GM18870 (cell line): ENCODE measurements at regions not wholly inside any gene's neighbourhood (a gene's known extent, or its start where the extent isn't known, plus 50 kb on each side); places are given as distances from the start of the nearest gene placed in this dataset.
"Not testable (repeated sequence)": the region's sequence is repeated elsewhere in the genome, so short reads cannot be mapped to it uniquely, and the experiment has no call there.

Experiments used
- ATAC-seq: cut with Tn5 transposase; IDR thresholded peaks from one replicate; pipeline ENCODE4 v1.9.1; 2021; ENCODE audit warnings: moderate library complexity; ENCODE audit not compliant: unreplicated experiment

DNA sequence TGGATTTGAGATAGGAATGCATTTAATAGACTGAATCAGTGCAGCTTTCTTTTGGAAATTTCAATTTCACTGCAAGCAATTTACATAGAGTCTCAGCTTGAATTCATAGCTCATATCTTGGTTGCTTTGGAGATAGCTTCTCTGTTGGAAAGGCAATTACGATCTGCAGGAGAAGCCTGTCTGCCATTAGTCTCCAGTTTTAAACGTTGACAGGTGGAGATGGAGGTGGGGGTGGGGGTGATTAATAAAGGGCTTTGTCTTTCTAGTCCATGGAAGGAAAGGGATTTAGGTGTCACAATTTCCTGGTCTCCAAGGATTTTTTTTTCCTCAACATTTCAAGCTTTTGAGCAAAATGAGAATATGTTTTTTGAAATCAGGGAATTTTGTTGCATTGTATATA, 184.7 kb downstream of the CARTPT start:
- no peak for ATAC-seq

DNA sequence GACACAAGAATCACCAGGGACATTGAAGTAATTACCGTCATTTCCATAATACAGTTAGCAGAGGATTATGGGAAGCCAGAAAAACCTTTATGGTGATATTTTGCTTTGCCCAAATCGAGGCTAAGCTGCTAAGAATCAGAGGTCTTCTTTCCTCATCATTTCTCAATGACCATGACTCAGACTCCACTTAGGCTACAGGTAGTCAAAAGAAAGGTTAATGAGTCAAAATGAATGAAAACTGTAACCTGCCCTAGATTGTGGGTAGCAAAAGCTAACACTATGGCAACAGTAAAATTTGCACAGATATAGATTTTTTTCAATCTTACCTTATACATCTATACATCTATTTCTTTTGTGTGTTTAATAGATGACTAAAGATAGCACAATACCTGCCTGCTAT, 185.8 kb downstream of the CARTPT start:
- ATAC-seq = no peak

DNA sequence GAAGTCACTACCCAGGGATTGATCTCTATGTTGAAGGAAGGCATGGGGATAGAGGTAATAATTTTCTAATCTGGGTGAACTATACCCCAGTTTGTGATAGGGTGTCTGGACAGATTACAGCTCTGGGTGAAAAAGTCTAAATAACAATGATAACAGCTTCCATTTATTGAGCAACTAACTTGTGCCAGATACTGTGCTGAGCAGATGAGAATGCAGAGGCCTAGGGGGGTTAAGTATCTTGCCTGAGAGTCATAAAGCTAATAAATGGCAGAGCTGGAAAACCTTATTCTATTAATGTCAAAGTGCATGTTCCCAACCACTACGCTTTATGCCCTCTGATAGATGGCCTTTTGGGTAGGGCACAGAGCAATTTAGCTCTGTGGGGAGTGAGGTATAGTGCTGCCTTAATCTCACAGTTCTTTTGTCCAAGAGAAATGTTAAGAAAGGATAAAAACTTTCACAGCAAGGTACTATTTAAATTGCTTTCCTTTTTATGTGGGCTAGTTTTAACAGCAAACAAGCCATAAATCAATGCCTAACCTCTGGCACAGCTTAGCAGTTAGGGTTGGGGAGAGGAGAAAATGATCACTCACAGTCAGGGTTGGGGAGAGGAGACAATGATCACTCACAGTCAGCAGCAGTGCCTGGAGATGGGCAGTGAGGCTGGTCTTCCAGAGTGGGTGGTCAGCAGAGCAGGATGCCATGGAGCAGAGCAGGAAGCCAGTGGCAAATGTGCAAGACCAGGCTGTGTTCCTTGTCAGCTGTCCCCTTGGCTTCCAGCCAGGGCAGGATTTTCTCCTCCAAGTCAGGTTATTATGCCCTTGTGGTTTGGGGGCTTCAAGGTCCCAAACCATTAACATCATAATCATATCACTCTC, 187.0 kb downstream of the CARTPT start:
- no peak for ATAC-seq

DNA sequence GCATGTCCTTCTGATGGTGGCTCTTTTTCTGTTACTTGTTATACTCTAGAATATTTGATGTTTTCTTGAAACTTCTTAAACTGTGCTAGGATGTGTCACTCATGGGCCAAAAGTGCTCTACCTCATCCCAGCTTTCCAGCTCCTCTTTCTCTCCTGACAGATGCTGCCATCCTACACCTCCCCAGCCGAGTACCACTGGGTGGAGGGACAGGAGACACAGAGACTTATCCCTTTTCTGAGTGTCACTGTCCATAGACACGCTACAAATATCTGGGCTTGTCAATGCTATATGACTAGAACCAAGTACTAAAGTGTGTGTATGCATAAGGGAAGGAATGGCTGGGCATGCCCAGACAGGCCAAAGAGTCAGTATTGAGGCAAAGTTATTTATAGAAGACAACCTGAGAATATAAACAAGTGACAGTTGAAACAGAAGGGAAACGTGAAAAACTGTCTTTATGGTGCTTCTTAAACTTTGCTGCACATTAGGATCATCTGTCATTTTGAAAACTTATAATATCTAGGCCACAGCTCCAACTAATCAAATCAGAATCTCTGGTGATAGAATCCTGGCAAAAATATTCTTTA, 188.0 kb downstream of the CARTPT start:
- no peak for ATAC-seq

DNA sequence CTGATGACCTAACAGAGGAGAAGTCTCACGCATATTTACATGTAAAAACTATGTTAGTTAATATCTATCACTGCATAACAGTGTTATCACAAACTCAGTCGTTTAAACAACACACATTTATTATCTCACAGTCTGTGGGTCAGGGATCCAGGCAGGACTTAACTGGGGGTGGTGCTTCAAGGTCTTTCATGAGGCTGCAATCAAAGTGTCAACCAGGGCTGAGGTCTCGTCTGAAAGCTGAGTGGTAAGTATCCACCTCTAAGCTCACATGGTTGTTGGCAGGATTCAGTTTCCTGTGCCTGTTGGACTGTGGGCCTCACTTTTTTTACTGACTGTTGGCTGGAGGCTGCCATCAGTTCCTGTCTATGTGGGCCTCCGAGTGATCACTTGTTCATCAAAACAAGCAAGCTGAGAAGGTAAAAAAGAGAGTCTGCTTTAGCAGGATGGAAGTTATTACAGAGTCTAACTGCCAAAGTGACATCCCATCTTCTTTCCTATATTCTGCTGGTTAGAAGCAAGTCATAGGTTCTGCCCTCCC, 188.6 kb downstream of the CARTPT start:
- no peak for ATAC-seq

DNA sequence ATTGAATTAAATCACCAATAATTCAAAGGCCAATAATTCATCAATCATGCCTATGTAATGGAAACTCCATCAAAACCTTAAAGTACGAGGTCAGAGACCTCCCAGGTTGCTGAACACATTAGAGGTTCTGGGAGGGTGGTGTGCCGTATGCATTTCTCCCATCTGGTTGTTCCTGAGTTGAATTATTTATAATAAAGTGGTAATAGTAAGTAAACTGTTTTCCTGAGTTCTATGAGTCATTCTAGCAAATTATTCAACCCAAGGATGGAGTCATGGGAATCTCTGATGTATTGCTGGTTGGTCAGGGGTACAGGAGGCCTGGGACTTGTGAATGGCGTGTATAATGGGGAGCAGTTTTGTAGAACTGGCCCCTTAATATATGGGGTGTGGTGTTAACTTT, 191.7 kb downstream of the CARTPT start:
- ATAC-seq = no peak

DNA sequence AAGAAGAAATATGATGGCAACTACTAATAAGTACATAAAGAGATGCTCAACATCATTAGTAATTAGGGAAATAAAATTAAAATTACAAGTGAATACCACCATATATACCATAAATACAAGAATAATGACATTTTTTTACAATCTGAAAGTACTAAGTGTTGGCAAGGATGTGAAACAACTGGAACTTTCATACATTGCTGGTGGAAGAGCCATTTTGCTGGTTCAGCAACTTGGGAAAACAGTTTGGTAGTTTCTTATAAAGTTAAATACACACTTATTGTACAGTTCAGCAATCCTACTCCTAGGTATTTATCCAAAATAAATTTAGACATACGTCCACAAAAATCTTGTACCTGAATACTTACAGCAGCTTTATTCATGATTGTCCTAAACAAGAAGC, 192.9 kb downstream of the CARTPT start:
- ATAC-seq = no peak

DNA sequence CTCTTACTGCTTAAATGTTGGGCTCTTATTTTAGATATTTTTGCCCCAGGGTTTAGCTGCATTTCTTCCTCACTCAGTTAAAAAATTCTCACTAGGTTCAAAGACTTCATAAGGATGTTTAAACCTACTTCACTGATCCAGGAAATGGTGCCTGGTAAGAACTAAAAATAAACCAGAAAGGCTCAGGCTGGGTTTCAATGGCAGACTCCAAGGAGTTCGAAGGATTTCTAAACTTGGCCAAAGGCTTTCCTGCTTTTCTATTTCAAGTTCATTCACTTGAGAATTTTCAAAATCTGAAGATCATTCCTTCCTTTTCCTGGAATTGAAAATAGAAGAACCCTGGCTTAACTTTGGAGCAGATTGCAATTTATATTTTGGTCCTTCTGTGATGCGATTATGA, 193.0 kb upstream of the MAP1B start:
- ATAC-seq = no peak

DNA sequence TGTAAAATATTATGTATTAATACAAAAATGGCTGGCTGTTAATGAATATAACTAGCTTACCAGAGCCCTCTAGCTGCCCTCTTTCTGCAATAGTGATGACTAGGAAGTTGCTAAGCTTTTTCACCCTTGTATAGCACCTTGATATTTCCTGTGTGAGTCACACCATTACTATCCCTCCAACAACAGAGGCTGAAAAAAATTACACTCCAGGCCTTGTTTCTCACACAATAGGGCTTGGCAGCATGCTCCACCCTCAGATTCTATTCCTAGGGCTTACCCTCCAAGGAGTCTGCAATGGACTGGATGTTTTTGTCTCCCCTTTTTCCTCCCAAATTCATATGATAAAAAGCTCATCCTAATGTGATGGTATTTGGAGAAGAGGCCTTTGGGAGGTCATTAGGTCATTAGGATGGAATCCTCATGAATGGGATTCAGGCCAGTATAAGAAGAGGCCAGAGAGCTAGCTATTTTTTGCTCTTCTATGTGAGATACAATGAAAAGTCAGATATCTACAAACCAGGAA, 184.6 kb upstream of the MAP1B start:
- ATAC-seq = no peak

DNA sequence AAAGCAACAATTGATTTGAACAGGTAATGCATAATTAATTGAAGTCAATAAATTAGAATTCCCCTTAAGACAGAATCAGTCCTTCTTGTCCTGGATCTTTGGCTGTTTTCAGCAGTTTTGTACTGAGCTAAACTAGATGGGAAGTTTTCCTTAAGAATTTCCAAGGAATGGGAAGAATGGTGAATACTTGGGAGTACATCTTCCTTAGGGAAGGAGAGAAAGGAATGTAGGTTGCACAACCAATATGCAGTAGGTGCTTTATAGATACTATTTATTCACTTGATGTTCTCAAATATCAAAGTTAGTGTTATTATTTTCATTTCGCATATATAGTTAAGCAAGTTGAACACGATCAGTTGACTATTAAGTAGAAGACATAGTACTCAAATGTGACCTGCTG, 183.5 kb upstream of the MAP1B start:
- no peak for ATAC-seq

DNA sequence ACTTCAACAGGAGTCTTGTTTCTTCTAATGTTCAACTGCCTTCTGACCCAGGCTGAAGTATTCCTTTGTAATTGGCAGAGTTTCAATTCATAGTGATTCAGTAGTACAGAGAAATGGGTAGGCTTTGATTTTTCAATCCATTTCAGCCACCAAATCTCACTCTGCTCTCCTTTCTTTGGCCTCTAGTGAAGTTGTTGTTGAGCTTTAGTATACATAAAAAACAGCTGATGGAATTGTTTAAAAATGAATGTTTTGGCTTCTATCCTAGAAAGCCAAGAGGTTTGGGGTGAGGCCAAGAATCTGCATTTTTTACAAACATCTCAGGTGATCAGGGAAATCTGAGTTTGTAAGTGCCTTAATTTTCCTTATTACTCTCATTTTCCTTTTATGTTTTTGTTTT, 182.9 kb upstream of the MAP1B start:
- ATAC-seq = no peak

DNA sequence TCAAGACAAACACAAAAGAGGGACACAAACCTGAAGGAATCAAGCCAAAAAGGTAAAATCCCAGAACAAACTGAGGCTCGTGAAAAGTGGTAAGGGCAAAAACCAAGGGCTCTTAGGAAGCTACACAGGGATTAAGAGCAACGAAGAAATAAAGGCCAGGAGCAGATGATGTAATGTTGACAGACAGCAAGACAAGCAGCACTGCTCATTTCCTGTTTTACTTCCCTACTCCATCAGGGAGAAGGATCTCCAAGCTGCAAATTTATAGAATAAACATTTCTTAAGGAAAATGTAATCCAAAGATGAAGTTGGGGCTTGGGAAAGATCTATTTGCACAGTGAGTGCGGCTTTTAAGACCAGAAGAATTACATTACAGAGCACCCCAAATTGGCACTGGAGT, 182.3 kb upstream of the MAP1B start:
- ATAC-seq = no peak

DNA sequence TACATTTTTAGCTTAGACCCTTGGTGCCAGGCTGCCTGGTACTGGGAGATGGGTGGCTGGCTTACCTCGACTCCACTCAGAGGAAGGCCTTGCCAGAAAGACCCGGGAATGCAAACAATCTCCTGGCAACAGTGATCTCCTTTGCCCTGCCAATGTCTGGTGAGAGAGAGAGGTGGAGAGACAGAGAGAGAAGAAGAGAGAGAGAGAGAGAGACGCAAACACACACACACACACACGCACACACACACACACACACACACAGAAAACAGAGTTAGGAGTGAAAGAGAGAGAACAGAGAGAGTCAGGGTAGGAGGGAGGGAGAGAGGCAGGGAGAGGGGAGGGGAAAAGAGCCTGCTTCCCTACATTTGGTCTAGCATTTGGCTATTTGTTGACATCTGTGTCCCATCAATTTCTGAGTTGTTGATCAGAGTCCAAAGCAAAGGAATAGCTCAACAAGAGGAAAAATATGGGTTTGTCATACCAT, 181.6 kb upstream of the MAP1B start:
- no peak for ATAC-seq

DNA sequence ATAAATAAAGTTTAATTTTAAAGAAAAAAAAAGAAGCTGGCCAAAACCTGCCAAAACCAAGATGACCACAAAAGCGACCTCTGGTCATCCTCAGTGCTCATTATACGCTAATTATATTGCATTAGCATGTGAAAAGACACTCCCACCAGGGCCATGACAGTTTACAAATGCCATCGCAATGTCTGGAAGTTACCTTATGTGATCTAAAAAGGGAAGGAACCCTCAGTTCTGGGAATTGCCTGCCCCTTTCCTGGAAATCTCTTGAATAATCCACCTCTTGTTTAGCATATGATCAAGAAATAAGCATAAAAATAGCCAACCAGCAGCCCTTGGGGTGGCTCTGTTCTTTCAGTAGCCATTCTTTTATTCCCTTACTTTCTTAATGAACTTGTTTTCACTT, 178.3 kb upstream of the MAP1B start:
- ATAC-seq = no peak

DNA sequence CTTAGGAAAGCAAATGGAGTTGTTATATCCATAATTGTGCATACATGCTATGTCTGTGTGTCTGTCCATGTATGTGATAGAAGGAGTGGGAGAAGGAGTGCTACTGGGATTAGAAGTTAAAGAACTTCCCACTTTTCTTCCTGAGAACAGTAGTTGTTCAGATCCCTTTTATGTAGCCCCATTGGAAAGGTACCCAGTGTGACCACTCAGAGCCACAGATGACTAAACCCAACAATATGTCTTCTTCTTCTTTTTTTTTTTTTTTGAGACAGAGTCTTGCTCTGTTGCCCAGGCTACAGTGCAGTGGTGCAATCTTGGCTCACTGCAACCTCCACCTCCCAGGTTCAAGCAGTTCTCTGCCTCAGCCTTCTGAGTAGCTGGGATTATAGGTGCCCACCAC, 176.7 kb upstream of the MAP1B start:
- not testable (repeated sequence) for ATAC-seq

DNA sequence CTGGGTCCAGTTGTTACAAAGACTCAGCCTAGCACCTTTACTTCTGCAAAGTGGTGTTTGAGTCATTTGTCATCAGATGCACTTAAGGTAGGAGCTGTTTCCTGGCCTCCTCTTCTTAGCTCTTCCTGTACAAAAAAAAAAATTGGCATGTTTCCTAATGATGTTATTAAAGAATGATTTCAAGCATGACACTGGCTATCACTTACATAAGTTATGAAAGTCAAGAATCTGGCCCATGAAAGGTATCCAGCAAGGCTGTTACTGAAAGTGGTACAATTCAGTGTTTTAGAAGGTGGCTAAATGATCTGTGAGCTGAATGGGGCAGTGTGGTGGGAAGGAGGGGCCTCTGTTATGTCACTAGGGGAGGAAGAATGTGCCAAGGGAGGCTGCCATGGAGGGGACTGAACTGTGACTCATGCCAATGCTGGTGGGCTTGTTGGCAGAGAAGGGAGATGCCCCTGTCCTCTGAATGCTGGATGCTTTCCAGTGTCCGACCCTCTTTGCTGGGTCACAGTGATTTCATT, 175.1 kb upstream of the MAP1B start:
- ATAC-seq = no peak

DNA sequence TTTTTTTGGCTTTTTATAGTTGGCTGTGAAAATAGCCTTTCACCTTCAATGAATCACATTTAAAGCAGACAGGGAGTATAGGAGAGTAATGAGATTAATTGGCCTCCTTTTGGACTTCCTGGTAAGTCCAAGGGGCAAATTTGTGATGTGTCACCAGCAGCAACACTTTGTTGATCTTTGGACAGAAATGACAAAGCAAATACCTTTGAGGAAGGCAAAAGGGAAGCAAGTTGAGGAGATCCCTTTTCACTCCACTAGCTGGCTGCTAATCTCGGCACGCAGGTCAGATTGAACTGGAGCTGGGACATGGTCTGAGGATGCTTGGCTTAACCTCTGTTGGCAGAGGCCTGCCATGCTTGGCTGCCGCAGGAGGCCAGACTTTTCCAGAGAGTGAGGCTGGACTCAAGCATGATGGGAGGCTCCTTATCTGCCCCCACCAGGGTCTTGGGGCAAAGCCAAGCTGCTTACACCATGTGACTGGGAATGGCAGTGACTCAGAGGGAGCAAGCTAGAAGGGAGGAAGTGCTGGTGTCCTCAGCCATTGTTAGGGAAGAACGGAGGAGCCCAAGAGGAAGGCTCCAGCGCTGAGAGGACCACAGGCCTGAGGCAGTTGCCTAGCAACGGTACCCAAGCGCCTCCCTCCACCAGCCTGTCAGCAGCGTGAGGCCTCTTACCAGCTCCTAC, 174.5 kb upstream of the MAP1B start:
- no peak for ATAC-seq

DNA sequence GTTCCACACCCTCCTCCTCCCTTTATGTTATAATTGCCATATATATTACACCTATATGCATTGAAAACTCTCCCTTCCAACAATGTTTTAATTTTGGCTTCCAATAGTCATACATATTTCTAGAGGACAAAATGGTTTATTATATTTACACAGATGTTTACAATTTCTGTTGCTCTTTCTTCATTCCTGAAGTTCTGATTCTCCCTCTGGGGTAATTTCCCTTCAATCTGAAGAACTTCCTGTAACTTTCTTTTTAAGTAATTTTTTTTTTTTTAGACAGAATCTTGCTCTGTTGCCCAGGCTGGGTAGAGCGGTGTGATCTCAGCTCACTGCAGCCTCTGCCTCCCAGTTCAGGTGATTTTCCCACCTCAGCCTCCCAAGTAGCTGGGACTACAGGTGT, 173.0 kb upstream of the MAP1B start:
- ATAC-seq = no peak

DNA sequence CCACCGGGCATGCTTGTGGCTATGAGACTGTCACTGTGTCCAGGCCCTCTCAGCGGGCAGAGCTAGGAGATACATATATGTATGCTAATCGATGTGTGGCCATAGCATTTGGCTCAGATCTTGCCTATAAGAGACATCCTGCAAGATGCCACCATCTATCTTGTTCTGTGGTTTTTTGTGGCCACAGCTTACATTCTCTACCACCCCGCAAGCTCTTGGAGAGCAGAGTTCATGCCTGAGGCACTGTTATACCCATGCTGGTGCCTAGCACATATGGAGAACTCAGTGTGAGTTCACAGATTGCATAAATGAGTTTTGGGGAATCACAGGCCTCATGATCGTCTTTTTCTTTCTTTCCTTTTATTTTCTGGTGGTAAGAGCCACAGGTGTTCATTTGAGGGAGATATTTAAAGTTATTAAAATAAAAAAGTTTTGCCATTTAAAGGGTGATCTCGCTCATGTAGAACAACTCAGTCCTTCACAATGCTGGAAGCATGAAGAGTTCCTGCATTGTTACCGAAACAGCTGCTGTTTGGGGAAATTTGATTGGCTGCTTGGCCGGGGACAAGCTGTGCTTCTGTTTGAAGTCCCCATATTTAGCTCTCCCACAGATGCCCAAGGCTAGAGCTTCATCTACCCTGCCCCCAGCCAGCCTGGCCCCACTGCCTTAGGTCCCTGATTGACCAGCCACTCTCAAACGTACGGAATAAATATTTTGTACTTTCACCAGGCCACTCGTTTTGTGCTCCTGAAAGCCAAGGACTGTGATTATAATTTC, 169.2 kb upstream of the MAP1B start:
- ATAC-seq = no peak

DNA sequence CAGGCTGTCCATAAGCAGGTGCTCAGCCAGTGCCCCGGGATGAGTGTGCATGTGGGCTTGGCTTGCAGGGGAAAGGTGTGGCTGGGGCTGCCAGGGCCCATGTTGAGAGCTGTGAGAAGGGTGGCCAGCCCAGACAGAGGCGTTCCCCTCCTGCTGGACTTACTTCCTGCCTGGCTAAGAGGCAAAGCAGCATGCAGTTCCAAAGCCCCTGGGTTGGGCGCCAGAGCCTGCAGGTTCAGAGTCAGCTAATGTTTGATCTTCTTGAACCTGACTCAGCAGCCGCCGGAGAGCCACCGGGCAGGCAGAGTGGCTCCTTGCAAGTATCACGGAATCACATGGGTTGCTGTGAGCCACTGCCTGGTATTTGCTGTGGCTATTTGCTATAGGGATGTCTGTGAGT, 168.4 kb upstream of the MAP1B start:
- no peak for ATAC-seq
